ENCODE measurements at regions not wholly inside any gene's neighbourhood (a gene's known extent, or its start where the extent isn't known, plus 50 kb on each side); places are given as distances from the start of the nearest gene placed in this dataset.

DNA sequence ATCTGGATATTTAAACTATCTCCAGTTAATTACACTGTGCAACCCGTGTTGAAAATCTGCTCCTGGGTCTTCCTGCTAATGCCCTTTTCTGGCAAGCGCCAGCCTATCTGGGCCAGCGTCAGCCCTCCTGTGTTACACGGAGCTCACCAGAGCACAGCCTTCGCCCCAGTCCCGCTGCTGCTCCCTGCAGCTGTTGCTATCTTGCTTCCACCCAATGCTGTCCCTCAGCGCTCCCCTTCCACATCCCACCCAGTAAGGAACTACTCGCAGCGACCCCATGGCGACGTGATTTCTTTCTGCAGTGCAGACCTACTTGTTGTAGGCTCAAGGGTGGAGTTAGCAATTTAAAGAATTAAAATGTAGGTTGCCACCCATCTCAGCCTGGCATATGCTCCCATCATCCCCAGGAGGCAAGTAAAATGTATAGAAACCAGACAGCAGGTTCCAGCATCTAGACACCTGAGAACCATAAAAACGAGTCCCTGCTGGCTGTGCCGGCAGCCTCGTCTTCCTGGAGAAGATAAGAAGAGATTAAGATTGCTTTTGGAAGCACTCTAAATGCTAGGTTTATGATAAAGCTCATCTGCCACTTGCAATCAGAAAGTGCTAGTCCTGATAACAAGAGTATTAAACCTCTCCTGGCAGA, 254.3 kb upstream of the FOXQ1 start:
- H3K27ac Mint-ChIP-seq: no peak overlapping the region
- no peak for ATAC-seq (ENCODE audit: low read depth)

GRCh38 chr6:1055015-1055921, 256.6 kb upstream of the FOXQ1 start:
- Mint-ChIP-seq H3K36me3 (no peaks in the 10 kb centered on the region), H3K4me1 (no peaks in the 10 kb centered on the region), H3K9me3 (no peaks in the 10 kb centered on the region), H3K27me3 (peaks cover 5% of the 10 kb centered on the region), H3K27ac (no peak overlapping the region), H3K4me3 (no peak overlapping the region)
- ATAC-seq (ENCODE audit: low read depth): no peak
- DNase-seq (ENCODE audit: low spot score in 2 of 2): no peak

More for the DNA sequence above, 254.3 kb upstream of the FOXQ1 start:
- H3K36me3 Mint-ChIP-seq: no peaks in the 10 kb centered on the region
- no peaks in the 10 kb centered on the region for H3K9me3 Mint-ChIP-seq
- H3K4me3 Mint-ChIP-seq: no peak overlapping the region
- no peak for DNase-seq (ENCODE audit: low spot score in 2 of 2)
- peaks cover 5% of the 10 kb centered on the region for H3K27me3 Mint-ChIP-seq
- no peaks in the 10 kb centered on the region for H3K4me1 Mint-ChIP-seq

DNA sequence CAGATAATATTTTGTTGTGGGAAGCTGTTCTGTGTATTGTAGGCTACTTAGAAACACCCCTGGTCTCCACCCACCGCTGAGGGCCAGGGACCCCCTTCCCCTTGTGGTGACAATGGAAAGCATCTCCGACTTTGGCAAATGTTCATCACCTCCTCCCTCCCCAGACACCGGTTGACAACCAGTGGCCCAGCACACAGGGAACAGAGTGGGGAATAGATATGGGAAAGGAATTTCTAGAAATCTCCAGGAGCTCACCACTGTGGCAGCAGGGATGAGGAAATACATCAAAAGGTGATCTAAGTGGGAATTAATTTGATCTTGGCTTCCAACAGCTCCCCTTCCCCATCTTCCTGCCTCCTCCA, 257.3 kb upstream of the FOXQ1 start:
- DNase-seq (ENCODE audit: low spot score in 2 of 2): no peak
- H3K36me3 Mint-ChIP-seq: no peaks in the 10 kb centered on the region
- H3K27ac Mint-ChIP-seq: no peak overlapping the region
- peaks cover 6% of the 10 kb centered on the region for H3K27me3 Mint-ChIP-seq
- H3K4me1 Mint-ChIP-seq: no peaks in the 10 kb centered on the region
- H3K4me3 Mint-ChIP-seq: no peak overlapping the region
- ATAC-seq (ENCODE audit: low read depth): no peak
- H3K9me3 Mint-ChIP-seq: no peaks in the 10 kb centered on the region

GRCh38 chr6:1053586-1053985, 258.3 kb upstream of the FOXQ1 start:
- no peak overlapping the region for H3K4me3 Mint-ChIP-seq
- H3K27me3 Mint-ChIP-seq: peaks cover 10% of the 10 kb centered on the region
- no peak for ATAC-seq (ENCODE audit: low read depth)

GRCh38 chr6:1052262-1052661, 259.6 kb upstream of the FOXQ1 start:
- H3K9me3 Mint-ChIP-seq: no peaks in the 10 kb centered on the region
- no peaks in the 10 kb centered on the region for H3K36me3 Mint-ChIP-seq
- H3K27me3 Mint-ChIP-seq: peaks cover 15% of the 10 kb centered on the region
- no peak for DNase-seq (ENCODE audit: low spot score in 2 of 2)
- no peak for ATAC-seq (ENCODE audit: low read depth)
- no peaks in the 10 kb centered on the region for H3K4me1 Mint-ChIP-seq
- no peak overlapping the region for H3K4me3 Mint-ChIP-seq
- no peak overlapping the region for H3K27ac Mint-ChIP-seq

More at GRCh38 chr6:1053586-1053985, 258.3 kb upstream of the FOXQ1 start:
- H3K27ac Mint-ChIP-seq: no peak overlapping the region
- no peak for DNase-seq (ENCODE audit: low spot score in 2 of 2)
- no peaks in the 10 kb centered on the region for H3K4me1 Mint-ChIP-seq
- no peaks in the 10 kb centered on the region for H3K36me3 Mint-ChIP-seq
- no peaks in the 10 kb centered on the region for H3K9me3 Mint-ChIP-seq

DNA sequence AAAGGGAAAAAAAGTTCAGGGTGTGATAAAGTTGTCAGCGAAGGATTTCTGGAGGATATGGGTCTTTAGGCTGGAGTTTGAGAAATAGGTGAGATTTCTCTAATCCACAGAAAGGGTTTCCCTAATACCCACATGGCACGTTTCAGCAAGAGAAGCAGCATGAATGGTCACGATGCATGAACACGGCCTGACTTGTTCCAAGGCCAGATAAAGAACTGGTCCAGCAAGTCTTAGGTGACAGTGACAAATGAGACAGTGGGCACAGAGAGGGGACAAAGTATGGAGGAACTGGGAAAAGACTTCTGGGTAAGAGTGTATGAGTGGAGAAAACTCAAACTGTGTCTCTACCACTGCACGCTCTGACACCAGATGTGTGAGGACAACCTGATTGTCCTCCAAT, 262.0 kb upstream of the FOXQ1 start:
- Mint-ChIP-seq H3K4me3 (no peak overlapping the region), H3K4me1 (no peaks in the 10 kb centered on the region), H3K36me3 (no peaks in the 10 kb centered on the region), H3K9me3 (no peaks in the 10 kb centered on the region), H3K27me3 (peaks cover 16% of the 10 kb centered on the region), H3K27ac (no peak overlapping the region)
- no peak for ATAC-seq (ENCODE audit: low read depth)
- DNase-seq (ENCODE audit: low spot score in 2 of 2): no peak

- H3K27me3 Mint-ChIP-seq: peaks cover 21% of the 10 kb centered on the region
These were observed 262.7 kb upstream of the FOXQ1 start for GRCh38 chr6:1049170-1049569.

DNA sequence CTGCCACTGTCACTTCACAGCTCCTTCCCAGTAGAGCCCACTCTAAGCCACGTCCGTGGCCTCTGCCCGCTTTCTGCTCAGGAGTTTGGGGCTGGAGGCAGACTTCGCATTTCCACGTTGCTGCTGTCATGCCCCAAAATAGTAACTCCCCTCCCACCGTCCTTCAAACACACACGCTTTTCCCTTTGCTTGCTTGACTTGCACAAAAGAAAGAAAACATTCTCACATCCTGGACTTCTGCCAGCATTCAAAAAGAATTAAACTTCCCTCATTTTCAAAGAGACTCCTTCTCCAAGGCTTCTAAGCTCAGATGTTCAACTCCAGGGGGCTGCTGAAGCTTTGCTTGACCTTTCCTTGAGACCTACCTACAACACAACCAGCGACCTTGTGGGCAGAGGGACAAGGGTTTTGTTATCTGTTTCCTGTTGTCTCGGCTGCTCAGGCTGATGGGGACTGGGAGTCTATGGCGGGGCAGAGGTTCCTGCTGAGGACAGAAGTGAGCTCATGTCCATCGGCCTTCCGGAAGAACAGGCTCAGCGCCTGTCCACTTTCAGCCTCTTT, 263.8 kb upstream of the FOXQ1 start:
- H3K4me1 Mint-ChIP-seq: no peaks in the 10 kb centered on the region
- no peak overlapping the region for H3K4me3 Mint-ChIP-seq
- H3K27me3 Mint-ChIP-seq: peaks cover 25% of the 10 kb centered on the region
- H3K27ac Mint-ChIP-seq: no peak overlapping the region
- H3K36me3 Mint-ChIP-seq: no peaks in the 10 kb centered on the region
- no peak for ATAC-seq (ENCODE audit: low read depth)
- no peak for DNase-seq (ENCODE audit: low spot score in 2 of 2)
- no peaks in the 10 kb centered on the region for H3K9me3 Mint-ChIP-seq

More at GRCh38 chr6:1049170-1049569, 262.7 kb upstream of the FOXQ1 start:
- no peaks in the 10 kb centered on the region for H3K36me3 Mint-ChIP-seq
- H3K4me1 Mint-ChIP-seq: no peaks in the 10 kb centered on the region
- H3K9me3 Mint-ChIP-seq: no peaks in the 10 kb centered on the region
- H3K4me3 Mint-ChIP-seq: no peak overlapping the region
- no peak overlapping the region for H3K27ac Mint-ChIP-seq
- ATAC-seq (ENCODE audit: low read depth) (no peak), DNase-seq (ENCODE audit: low spot score in 2 of 2) (no peak)

- peaks cover 3% of the 10 kb centered on the region for H3K9me3 Mint-ChIP-seq
- H3K27me3 Mint-ChIP-seq: peaks cover 30% of the 10 kb centered on the region
- H3K4me3 Mint-ChIP-seq: no peak overlapping the region
- ATAC-seq (ENCODE audit: low read depth): no peak
- H3K27ac Mint-ChIP-seq: no peak overlapping the region
- H3K36me3 Mint-ChIP-seq: no peaks in the 10 kb centered on the region
- no peak for DNase-seq (ENCODE audit: low spot score in 2 of 2)
- H3K4me1 Mint-ChIP-seq: no peaks in the 10 kb centered on the region
These were observed 266.7 kb upstream of the FOXQ1 start for GRCh38 chr6:1045239-1045638.

DNA sequence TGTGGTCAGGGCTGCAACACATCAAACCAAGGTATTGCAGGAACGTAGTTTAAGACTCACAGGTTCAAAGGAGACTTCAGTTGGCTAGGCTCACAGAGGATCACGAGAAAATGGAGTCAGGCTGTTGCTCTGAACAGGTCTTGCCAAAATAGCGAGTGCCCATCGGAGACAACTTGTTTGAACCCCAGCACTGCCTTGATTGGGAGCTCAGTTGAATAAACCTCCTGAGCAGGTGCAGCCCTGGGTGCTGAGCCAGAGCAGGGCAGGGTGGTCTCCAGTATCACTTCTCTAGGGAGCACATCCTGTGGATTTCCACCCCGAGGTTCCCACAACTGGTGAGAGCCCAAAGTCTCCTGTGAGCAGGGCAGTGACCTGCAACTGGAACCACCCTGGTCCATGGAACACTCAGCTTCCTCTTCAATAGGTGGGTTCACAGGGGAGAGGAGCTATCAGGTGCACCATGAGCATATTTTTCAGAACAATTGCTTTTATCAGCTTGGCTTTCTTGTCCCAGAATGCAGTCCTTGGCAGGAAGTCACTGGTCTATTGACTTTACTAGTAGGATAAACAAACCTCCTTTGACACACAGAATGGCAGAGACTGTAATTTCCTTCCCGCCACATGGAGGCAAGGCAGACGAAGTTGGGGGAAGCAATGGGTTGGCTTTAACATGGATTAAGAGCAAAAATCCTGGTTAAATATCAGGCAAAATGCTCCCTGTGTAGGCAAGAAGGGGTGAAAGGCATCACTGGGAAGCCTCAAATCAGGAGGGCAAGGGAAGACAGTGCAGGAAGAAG, 267.7 kb upstream of the FOXQ1 start:
- Mint-ChIP-seq H3K4me1 (no peaks in the 10 kb centered on the region), H3K4me3 (no peak overlapping the region), H3K9me3 (peaks cover 3% of the 10 kb centered on the region), H3K36me3 (no peaks in the 10 kb centered on the region), H3K27me3 (peaks cover 29% of the 10 kb centered on the region), H3K27ac (no peak overlapping the region)
- ATAC-seq (ENCODE audit: low read depth) (no peak), DNase-seq (ENCODE audit: low spot score in 2 of 2) (no peak)

DNA sequence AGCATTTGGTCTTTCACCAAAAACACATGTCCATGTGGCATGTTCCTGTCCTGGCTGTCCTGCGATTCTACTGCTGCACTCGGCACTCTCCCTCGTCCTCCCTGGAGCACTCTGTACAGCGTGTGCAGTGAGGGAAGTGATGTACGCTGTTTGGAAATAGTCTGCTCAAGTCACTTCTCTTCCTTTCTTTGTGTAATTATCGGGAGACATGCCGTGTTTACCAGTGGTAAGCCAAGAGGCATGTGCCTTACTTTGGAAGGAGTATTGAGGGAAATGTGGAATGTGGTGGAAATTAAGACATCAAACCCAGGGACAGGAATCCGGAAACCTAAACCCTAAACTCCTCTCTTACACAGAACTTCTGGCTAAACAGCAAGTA, 268.5 kb upstream of the FOXQ1 start:
- H3K4me1 Mint-ChIP-seq: no peaks in the 10 kb centered on the region
- H3K27me3 Mint-ChIP-seq: peaks cover 27% of the 10 kb centered on the region
- no peaks in the 10 kb centered on the region for H3K36me3 Mint-ChIP-seq
- no peak for DNase-seq (ENCODE audit: low spot score in 2 of 2)
- no peak overlapping the region for H3K4me3 Mint-ChIP-seq
- no peak for ATAC-seq (ENCODE audit: low read depth)
- H3K9me3 Mint-ChIP-seq: peaks cover 3% of the 10 kb centered on the region
- H3K27ac Mint-ChIP-seq: no peak overlapping the region

DNA sequence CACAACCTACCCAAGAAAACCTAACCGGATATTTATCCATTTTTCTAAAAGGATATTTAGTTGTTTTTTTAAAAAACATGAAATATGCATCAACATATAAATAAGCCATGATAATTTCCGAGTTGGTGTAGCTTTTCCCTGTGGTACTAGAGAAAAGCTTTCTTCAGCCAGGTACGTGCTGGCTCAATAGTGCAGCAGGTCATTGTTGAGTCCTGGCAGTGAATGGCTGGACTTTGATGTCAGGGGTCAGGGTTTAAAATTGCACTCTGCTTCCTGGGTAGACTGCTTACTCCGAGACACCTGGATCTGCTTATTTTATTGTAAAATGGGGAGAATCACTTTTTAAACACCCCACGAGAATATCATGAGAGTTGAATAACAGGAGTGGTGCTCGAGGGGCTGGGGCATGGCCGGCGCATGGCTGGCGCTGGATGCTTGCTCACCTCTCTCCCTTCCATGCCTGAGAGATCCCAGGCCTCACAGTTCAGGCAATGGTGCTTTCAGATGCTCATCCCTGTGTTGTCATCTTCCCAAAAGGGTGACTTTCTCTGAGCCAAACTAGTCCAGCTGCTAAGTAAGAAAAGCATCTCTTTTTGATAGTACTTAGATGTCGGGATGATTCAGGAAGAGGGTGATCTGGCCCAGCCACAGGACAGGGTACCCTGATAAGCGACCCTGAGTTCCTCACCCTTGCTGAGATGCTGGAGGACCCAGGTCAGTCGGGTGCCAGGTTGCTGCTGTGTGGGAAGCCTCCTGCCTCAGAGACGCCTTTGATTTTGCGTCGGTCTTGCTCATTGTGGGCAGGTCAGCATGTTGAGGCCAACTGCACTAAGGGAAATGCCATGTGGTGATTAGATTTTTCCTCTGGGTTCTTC, 269.1 kb upstream of the FOXQ1 start:
- H3K4me3 Mint-ChIP-seq: no peak overlapping the region
- DNase-seq (ENCODE audit: low spot score in 2 of 2) (no peak), ATAC-seq (ENCODE audit: low read depth) (no peak)
- H3K36me3 Mint-ChIP-seq: no peaks in the 10 kb centered on the region
- peaks cover 3% of the 10 kb centered on the region for H3K9me3 Mint-ChIP-seq
- peaks cover 22% of the 10 kb centered on the region for H3K27me3 Mint-ChIP-seq
- H3K4me1 Mint-ChIP-seq: no peaks in the 10 kb centered on the region
- H3K27ac Mint-ChIP-seq: no peak overlapping the region

DNA sequence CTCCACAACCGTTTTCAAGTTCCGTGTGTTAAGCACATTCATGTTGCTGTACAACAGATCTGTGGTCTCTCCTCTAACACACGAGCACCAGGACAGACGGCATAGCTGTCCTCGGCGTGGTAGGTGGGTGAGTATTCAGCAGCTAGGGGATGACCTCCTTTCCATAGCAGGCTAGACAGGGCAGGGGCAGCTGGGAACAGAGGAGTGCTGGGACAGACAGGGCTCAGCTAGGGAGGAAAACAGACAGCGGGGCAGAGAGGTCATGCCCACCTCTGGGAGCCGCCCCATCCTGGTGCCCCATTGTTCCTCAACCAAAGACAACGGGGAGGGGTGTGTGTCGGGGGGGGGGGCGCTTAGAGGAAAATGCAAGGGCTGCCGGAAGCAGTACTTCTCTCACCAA, 271.5 kb upstream of the FOXQ1 start:
- H3K4me3 Mint-ChIP-seq: no peak overlapping the region
- no peaks in the 10 kb centered on the region for H3K4me1 Mint-ChIP-seq
- no peak overlapping the region for H3K27ac Mint-ChIP-seq
- DNase-seq (ENCODE audit: low spot score in 2 of 2) (no peak), ATAC-seq (ENCODE audit: low read depth) (no peak)
- H3K27me3 Mint-ChIP-seq: peaks cover 23% of the 10 kb centered on the region
- H3K36me3 Mint-ChIP-seq: no peaks in the 10 kb centered on the region
- H3K9me3 Mint-ChIP-seq: peaks cover 3% of the 10 kb centered on the region

All from memory B cell (primary cell).